ENCODE measurements at regions not wholly inside any gene's neighbourhood (a gene's known extent, or its start where the extent isn't known, plus 50 kb on each side); places are given as distances from the start of the nearest gene placed in this dataset.

DNA sequence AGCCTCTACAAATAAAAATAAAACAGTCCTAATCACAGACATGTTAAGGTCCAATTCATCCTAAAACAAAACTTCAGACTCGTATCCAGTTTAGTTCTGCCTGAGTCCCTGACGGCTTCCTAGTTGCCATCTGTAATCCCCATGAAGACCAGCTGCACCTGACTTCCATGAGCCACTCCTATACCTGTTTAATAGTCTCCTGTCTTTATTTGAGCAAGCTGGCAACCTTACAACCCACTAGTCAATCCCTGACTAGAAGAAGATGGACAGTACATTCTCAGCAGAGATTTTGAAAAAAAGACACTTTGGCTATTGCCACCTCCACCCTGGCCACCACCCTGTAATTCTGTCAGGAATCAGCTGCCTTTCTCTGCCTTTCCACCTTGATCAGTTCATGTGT, 197.7 kb downstream of the HIBADH start:
- TF ChIP-seq CTCF (IDR thresholded peaks at IDR 0.05; ENCODE audit: poor library complexity) (no peak), EZH2 (IDR thresholded peaks at IDR 0.05; ENCODE audit: borderline replicate concordance) (no peak)

Measured in hepatocyte (in vitro differentiated cells).